Astrocyte (in vitro differentiated cells and primary cell): ENCODE measurements at regions not wholly inside any gene's neighbourhood (a gene's known extent, or its start where the extent isn't known, plus 50 kb on each side); places are given as distances from the start of the nearest gene placed in this dataset.

Source experiments
- DNase-seq: peaks from one replicate; pipeline ENCODE4 v3.0.0-alpha.2; 2010; ENCODE audit warnings: low read depth
- FAIRE-seq: peaks from 2 replicates; lab custom pipeline; 2011; peaks lifted over from hg19 to GRCh38; lab: Jason Lieb, UNC
- H2AFZ ChIP-seq: 2 replicates; pipeline ENCODE4 v1.6.0; 2012; ENCODE audit warnings: low read depth, low read length, inconsistent platforms
- H3K27ac ChIP-seq: 2 replicates; pipeline ENCODE4 v1.5.1; 2011; ENCODE audit warnings: low read depth, low read length, inconsistent platforms
- H3K27me3 ChIP-seq: 2 replicates; pipeline ENCODE4 v1.6.0; 2011; ENCODE audit warnings: low read length, inconsistent platforms; ENCODE audit not compliant: insufficient read depth
- H3K36me3 ChIP-seq: 2 replicates; pipeline ENCODE4 v1.5.1; 2011; ENCODE audit warnings: low read length, inconsistent platforms; ENCODE audit not compliant: insufficient read depth
- H3K4me1 ChIP-seq: 2 replicates; pipeline ENCODE4 v1.5.1; 2011; ENCODE audit warnings: low read length, inconsistent platforms; ENCODE audit not compliant: insufficient read depth
- H3K4me2 ChIP-seq: 2 replicates; pipeline ENCODE4 v1.6.0; 2012; ENCODE audit warnings: low read length, inconsistent platforms
- H3K4me3 ChIP-seq: 2 replicates; pipeline ENCODE4 v1.5.1; 2011; ENCODE audit warnings: low read depth, mild to moderate bottlenecking, low read length, inconsistent platforms; ENCODE audit not compliant: insufficient read depth
- H3K79me2 ChIP-seq: 2 replicates; pipeline ENCODE4 v1.6.0; 2012; ENCODE audit warnings: mild to moderate bottlenecking, low read length, inconsistent platforms; ENCODE audit not compliant: insufficient read depth
- H3K9ac ChIP-seq: 2 replicates; pipeline ENCODE4 v1.6.0; 2012; ENCODE audit warnings: mild to moderate bottlenecking, low read length, inconsistent platforms
- H3K9me3 ChIP-seq: 2 replicates; pipeline ENCODE4 v1.5.1; 2012; ENCODE audit warnings: low read depth, mild to moderate bottlenecking, low read length, inconsistent platforms; ENCODE audit not compliant: insufficient read depth
- H4K20me1 ChIP-seq: 2 replicates; pipeline ENCODE4 v1.6.0; 2012; ENCODE audit warnings: low read length, inconsistent platforms; ENCODE audit not compliant: insufficient read depth
- H3K27ac Mint-ChIP-seq: one replicate; pipeline ENCODE4 v1.8.0; 2021; ENCODE audit warnings: mild to moderate bottlenecking, mixed read lengths; ENCODE audit not compliant: unreplicated experiment
- H3K27me3 Mint-ChIP-seq: one replicate; pipeline ENCODE4 v1.8.0; 2021; ENCODE audit warnings: low read depth, mixed read lengths; ENCODE audit not compliant: unreplicated experiment
- H3K36me3 Mint-ChIP-seq: one replicate; pipeline ENCODE4 v1.8.0; 2021; ENCODE audit warnings: low read depth, mixed read lengths; ENCODE audit not compliant: unreplicated experiment
- H3K4me1 Mint-ChIP-seq: one replicate; pipeline ENCODE4 v1.8.0; 2021; ENCODE audit warnings: low read depth, mixed read lengths; ENCODE audit not compliant: unreplicated experiment
- H3K4me3 Mint-ChIP-seq: one replicate; pipeline ENCODE4 v1.8.0; 2021; ENCODE audit warnings: mild to moderate bottlenecking, moderate library complexity, mixed read lengths; ENCODE audit not compliant: unreplicated experiment
- H3K9me3 Mint-ChIP-seq: one replicate; pipeline ENCODE4 v1.8.0; 2021; ENCODE audit warnings: mild to moderate bottlenecking, mixed read lengths; ENCODE audit not compliant: unreplicated experiment
- CTCF ChIP-seq: IDR thresholded peaks from 2 replicates; pipeline ENCODE4 v1.5.1; 2011; ENCODE audit warnings: low read depth, mild to moderate bottlenecking, inconsistent platforms, low read length, moderate library complexity; ENCODE audit not compliant: insufficient read depth
- EZH2 ChIP-seq: IDR thresholded peaks from 2 replicates; pipeline ENCODE4 v1.6.1; 2012; ENCODE audit warnings: mild to moderate bottlenecking, low read length, inconsistent platforms; ENCODE audit not compliant: insufficient read depth

DNA sequence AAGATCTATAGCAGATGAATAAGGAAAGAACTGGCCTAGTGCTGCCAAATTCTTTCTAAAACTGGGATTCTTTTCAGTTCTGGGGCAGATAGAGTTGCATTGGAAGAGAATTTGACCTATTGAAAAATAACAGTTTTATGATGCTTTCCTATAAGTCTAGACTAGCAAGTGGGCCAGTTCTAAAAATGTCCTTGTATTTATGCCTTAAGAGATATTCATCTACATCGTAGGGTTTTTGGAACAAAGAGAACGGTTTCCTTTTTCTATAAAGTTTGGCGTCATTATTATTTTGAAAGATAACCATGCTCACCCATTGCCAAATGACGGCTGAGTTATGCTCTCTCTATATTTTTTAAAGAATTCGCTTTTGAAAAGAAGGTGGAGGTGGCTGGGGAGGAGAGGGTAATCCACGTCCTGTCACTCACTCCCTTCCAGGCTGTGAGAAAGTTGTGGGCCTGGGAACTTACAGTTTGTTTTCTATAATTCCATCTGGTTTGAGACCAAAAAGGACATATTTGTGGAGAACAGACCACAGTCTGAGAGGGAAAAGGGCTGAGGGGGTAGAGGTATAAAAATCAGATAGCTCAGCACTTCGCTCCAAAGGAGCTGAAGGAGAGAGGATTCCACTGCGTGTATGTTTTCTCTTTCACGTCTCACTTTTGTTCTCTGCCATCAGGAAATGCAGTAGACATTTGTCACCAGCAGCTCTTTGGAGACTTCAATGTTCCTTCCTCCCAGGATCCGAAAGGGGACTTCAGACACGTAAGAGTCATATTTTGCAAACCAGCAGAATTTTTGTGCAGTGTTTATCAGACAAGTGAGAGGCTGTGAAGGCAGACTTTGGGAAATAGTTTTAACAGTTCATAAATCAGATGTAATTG is 281.9 kb upstream of the FN1 start:
- Histone ChIP-seq H3K4me3 (no peak overlapping the region), H3K4me1 (peaks cover 18% of the 10 kb centered on the region), H3K27me3 (no peaks in the 10 kb centered on the region), H3K9ac (peak overlapping the region; percentile 44), H3K9me3 (no peaks in the 10 kb centered on the region), H2AFZ (peak overlapping the region; percentile 1), H3K4me2 (peak overlapping the region; percentile 40), H4K20me1 (no peaks in the 10 kb centered on the region), H3K79me2 (no peaks in the 10 kb centered on the region), H3K27ac (peak overlapping the region; percentile 14), H3K36me3 (no peaks in the 10 kb centered on the region)
- H3K9me3 Mint-ChIP-seq: no peaks in the 10 kb centered on the region
- peaks cover 46% of the 10 kb centered on the region for H3K4me1 Mint-ChIP-seq
- H3K4me3 Mint-ChIP-seq: peak overlapping the region; percentile 89
- H3K27me3 Mint-ChIP-seq: no peaks in the 10 kb centered on the region
- H3K36me3 Mint-ChIP-seq: peaks cover 19% of the 10 kb centered on the region
- peak overlapping the region; percentile 95 for H3K27ac Mint-ChIP-seq
- TF ChIP-seq EZH2 (no peak), CTCF (no peak)
- DNase-seq (no peak), FAIRE-seq (no peak)

DNA sequence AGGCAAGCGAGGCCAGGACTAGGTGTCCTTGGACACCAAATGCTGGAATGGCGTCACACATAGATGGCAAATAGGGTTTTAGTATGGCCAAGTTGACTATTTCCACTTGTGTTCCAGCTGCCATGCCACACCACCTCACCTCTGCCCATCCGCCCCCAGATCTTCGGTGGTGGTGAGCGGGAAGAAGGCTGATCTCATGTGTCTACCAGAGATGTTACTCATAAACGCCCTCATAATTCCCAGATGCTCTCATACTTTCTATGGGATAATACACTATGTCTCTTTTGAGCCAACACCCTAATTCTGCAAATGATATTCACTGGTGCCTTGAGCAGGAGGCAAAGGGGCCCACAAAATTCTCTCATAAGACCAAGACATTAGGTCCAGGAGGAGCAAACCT is 281.1 kb upstream of the FN1 start:
- H3K4me2 ChIP-seq: no peak overlapping the region
- FAIRE-seq (no peak), DNase-seq (no peak)
- no peak overlapping the region for H3K4me3 ChIP-seq
- H3K79me2 ChIP-seq: no peaks in the 10 kb centered on the region
- no peak for TF ChIP-seq CTCF
- TF ChIP-seq EZH2: no peak
- Mint-ChIP-seq H3K4me1 (peaks cover 49% of the 10 kb centered on the region), H3K9me3 (no peaks in the 10 kb centered on the region), H3K36me3 (peaks cover 19% of the 10 kb centered on the region), H3K27ac (peak overlapping the region; percentile 95), H3K4me3 (peak overlapping the region; percentile 89), H3K27me3 (no peaks in the 10 kb centered on the region)
- peak overlapping the region; percentile 14 for H3K27ac ChIP-seq
- H4K20me1 ChIP-seq: no peaks in the 10 kb centered on the region
- H3K4me1 ChIP-seq: peaks cover 20% of the 10 kb centered on the region
- no peaks in the 10 kb centered on the region for H3K36me3 ChIP-seq
- no peak overlapping the region for H3K9ac ChIP-seq
- no peak overlapping the region for H2AFZ ChIP-seq
- no peaks in the 10 kb centered on the region for H3K9me3 ChIP-seq
- H3K27me3 ChIP-seq: no peaks in the 10 kb centered on the region
